Cardiac fibroblast (primary cell): ENCODE measurements at regions not wholly inside any gene's neighbourhood (a gene's known extent, or its start where the extent isn't known, plus 50 kb on each side); places are given as distances from the start of the nearest gene placed in this dataset.

Experiments used
- DNase-seq, 2 donors: peaks; one replicate each; pipeline versions ENCODE4 v3.0.0 to v3.0.0-alpha.2; 2010; ENCODE audit warnings: low read depth in 2 of 2
- H3K4me3 ChIP-seq, 2 donors: replicated peaks in 1 of 2; 1 replicate in 1 of 2; 2 replicates in 1 of 2; pipeline ENCODE4 v1.5.1; 2011; ENCODE audit warnings: low read depth in 2 of 2, low read length in 2 of 2, mild to moderate bottlenecking in 2 of 2, moderate library complexity in 1 of 2
- TF ChIP-seq, protein P1 (sequence below): IDR thresholded peaks from one replicate; pipeline ENCODE4 v1.5.1; 2011; ENCODE audit warnings: low read depth, mild to moderate bottlenecking, low read length, inconsistent platforms

DNA sequence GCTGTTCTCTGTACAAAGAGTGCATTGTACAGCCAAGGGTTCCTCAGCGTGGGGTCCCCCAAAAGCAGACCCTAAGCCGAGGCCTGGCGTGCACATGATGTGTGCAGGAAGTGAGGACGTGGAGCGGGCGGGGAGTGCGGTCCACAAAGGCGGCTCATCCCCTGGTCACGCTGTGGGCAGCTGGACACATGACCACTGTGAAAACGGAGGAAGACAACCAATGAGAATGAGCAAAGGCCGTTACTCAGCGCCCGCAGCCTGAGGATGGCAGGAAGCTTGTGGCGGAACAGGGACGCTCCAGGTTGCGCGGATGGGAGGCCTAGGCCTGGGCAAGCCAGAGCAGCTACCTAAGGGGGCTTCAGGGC lies 1263.7 kb downstream of the BRD1 start:
- TF ChIP-seq, protein P1, sequence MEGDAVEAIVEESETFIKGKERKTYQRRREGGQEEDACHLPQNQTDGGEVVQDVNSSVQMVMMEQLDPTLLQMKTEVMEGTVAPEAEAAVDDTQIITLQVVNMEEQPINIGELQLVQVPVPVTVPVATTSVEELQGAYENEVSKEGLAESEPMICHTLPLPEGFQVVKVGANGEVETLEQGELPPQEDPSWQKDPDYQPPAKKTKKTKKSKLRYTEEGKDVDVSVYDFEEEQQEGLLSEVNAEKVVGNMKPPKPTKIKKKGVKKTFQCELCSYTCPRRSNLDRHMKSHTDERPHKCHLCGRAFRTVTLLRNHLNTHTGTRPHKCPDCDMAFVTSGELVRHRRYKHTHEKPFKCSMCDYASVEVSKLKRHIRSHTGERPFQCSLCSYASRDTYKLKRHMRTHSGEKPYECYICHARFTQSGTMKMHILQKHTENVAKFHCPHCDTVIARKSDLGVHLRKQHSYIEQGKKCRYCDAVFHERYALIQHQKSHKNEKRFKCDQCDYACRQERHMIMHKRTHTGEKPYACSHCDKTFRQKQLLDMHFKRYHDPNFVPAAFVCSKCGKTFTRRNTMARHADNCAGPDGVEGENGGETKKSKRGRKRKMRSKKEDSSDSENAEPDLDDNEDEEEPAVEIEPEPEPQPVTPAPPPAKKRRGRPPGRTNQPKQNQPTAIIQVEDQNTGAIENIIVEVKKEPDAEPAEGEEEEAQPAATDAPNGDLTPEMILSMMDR: no peak
- no peak for DNase-seq
- no peak overlapping the region for H3K4me3 ChIP-seq

DNA sequence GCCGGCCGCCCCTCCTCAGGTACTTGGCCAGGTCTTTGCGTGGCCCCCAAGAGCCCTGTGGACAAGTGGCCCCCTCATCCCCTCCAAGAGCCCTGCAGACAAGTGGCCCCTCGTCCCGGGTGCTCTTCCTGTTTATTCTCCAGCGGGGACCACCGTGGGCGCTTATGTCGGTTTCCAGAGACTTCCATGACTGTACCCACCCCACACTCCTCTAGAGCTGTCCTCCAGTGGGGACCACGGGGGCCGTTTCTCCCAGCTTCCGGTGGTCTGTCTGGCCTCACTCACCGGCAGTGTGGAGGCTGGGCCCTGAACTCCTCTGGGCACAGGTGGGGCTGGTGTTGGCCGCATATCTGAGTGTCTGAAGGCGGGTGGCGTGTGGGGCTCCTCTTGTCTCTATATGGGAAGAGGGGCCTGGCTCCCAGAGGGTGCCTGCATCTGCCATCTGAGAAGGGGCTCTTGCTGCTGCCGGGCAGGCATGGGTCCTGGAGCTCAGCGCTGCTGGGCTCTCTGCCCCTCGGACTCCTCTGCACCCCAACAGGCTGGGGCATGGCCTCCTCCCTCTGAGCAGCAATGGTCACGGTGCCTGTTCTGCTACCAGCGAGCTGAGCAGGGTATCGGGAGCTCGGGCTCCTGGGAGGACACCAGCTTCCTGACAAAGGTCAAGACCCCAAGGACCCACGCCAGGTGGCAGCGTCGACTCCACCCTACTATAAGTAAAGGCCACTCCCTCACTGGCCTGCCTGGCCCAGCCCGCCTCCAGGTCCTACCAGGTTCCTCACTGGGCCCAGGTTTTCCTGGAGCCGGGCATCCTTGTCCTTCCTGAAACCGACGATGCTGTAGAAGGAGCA lies 1264.3 kb downstream of the BRD1 start:
- DNase-seq: no peak
- no peak overlapping the region for H3K4me3 ChIP-seq
- TF ChIP-seq, protein P1: no peak

DNA sequence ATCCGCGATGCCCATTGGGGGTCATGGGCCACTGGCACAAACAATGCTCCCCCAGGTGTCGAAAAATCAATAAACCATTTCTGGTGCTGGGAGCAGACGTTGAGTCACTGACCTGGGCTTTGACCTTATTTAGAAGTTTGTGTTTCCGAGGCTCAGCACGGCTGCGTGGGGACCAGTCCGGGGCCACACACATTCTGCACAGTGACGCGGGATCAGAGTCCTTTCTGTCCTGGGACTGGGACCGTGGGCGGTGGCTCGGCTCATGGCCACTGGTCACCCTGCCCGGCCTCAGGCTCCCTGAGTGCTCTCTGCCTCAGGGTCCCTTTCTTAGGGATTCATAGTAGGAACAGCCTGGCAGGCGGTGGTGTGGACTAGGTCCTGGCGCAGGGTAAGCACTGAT lies 1266.0 kb downstream of the BRD1 start:
- TF ChIP-seq, protein P1: no peak
- no peak overlapping the region for H3K4me3 ChIP-seq

DNA sequence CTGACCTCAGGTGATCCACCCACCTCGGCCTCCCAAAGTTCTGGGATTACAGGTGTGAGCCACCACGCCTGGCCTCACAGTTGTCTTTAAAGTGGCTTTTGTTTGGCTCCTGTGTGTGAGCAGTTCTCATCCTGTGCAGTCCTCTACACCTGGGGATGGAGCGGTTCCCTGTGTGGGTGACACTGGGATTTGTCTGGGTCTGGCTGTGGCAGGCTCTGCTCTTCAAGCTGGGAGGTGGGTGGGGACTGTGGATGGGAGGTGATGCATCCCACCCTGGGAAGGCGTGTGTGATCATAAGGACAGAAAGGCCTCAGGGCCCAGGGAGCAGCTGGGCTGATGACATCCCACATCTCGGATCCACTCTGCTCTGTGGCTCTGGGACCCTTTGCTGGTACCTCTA lies 1266.8 kb downstream of the BRD1 start:
- no peak overlapping the region for H3K4me3 ChIP-seq
- TF ChIP-seq, protein P1: no peak
- no peak for DNase-seq

More for the DNA sequence above, 1266.0 kb downstream of the BRD1 start:
- no peak for DNase-seq

DNA sequence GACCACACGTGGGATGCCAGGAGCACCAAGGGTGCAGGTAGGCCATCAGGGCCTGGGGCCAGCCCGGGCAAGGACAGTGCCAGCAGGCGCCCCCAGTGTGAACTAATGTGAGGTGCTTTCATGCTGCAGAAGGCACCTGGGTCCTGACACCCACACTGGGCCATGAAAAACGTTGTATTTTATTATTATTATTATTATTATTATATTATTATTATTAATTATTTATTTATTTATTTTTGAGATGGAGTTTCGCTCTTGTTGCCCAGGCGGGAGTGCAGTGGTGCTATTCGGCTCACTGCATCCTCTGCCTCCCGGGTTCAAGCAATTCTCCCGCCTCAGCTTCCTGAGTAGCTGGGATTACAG lies 1267.3 kb downstream of the BRD1 start:
- no peak for DNase-seq
- H3K4me3 ChIP-seq: no peak overlapping the region
- TF ChIP-seq, protein P1: no peak

DNA sequence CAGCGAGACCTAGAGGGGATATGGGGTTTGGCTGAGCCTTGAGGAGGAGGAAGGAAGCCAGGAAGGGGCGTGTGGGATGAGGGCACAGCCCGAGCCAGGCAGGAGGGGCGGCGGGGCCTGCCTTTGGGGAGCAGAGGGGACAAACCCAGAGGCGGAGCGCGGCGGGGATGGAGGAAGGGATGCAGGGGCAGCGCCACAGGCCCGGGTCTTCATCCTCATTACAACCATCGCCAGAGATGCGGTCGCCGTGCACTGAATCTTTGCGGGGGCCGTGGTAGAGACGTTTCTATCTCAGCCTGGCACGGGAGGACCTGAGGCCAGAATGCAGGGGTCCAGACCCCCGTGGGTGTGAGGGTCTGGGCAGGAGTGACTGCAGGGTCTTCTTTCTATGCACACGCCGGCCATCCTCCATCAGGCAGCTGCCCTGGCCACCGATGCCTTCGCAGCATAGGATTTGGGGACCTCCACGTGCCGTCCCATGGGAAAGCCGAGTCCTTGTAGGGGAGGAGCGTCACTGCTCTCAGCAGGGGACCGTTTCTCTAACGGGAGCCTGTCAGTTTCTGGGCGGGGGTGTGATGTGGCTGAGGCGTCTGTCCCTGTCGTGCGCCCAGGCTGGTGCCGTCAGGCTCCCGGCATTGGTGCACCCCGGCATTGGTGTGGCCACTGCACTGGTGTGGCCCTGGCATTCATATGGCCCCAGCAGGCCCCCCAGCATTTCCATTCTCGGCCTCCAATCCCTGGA lies 1267.9 kb downstream of the BRD1 start:
- no peak for DNase-seq
- TF ChIP-seq, protein P1: no peak
- no peak overlapping the region for H3K4me3 ChIP-seq
